B cell (primary cell): ENCODE measurements at regions not wholly inside any gene's neighbourhood (a gene's known extent, or its start where the extent isn't known, plus 50 kb on each side); places are given as distances from the start of the nearest gene placed in this dataset.

Source experiments
- ATAC-seq: fragments of 200-7000 bp; cut with Tn5 transposase; one replicate; pipeline ENCODE4 v1.10.0; 2021; ENCODE audit warnings: low read depth, mild to moderate bottlenecking, moderate number of reproducible peaks, moderate library complexity
- CTCF ChIA-PET: fragments of 350-600 bp; sonication (Branson Sonifier 250); formaldehyde crosslinking; loops from one replicate; lab custom pipeline; 2021; ENCODE audit warnings: antibody characterized with exemption, inconsistent platforms; lab: Charles Lee
- POLR2A ChIA-PET: fragments of 350-600 bp; sonication (Branson Sonifier 250); formaldehyde crosslinking; loops from one replicate; lab custom pipeline; 2021; ENCODE audit warnings: antibody characterized with exemption; lab: Charles Lee
- DNase-seq: peaks from one replicate; pipeline ENCODE4 v3.0.0; 2013
- H2AFZ ChIP-seq: 2 replicates; pipeline ENCODE4 v1.6.1; 2012; ENCODE audit warnings: mild to moderate bottlenecking, low read depth, low read length; ENCODE audit not compliant: insufficient read depth, poor library complexity, severe bottlenecking
- H3K27ac ChIP-seq, 2 donors: 1 replicate in 1 of 2; 2 replicates in 1 of 2; pipeline ENCODE4 v1.5.1; 2012 to 2013; ENCODE audit warnings: low read length in 2 of 2, mild to moderate bottlenecking in 2 of 2, moderate library complexity in 1 of 2
- H3K27me3 ChIP-seq, 4 experiments: fragments of 200-600 bp in 1 of 4; sonication (generic) in 1 of 4; replicated peaks in 1 of 4; 1 replicate in 2 of 4; 2 replicates in 2 of 4; pipeline versions ENCODE4 v1.6.1 to v1.7.0; 2013 to 2016; ENCODE audit warnings: low read length in 3 of 4, mild to moderate bottlenecking in 2 of 4, mixed read lengths in 1 of 4, moderate library complexity in 1 of 4; ENCODE audit not compliant: insufficient read depth in 4 of 4, control insufficient read depth in 3 of 4; ENCODE audit errors: control extremely low read depth in 1 of 4
- H3K36me3 ChIP-seq, 2 experiments: replicated peaks in 1 of 2; 1 replicate in 1 of 2; 2 replicates in 1 of 2; pipeline versions ENCODE4 v1.6.1 to v1.7.1; 2013; ENCODE audit warnings: low read length in 1 of 2; ENCODE audit not compliant: insufficient read depth in 2 of 2, control insufficient read depth in 1 of 2; ENCODE audit errors: control extremely low read depth in 1 of 2, extremely low read depth in 1 of 2
- H3K4me1 ChIP-seq, 2 donors: fragments of 200-600 bp in 1 of 2; sonication (generic) in 1 of 2; 1 replicate in 1 of 2; 2 replicates in 1 of 2; pipeline versions ENCODE4 v1.5.1 to v1.6.1; 2013 to 2017; ENCODE audit warnings: low read length in 2 of 2; ENCODE audit not compliant: control insufficient read depth in 2 of 2, insufficient read depth in 2 of 2
- H3K4me2 ChIP-seq: replicated peaks from 2 replicates; pipeline ENCODE3; 2012; ENCODE audit warnings: mild to moderate bottlenecking, low read depth, low read length; ENCODE audit not compliant: poor library complexity, severe bottlenecking
- H3K4me3 ChIP-seq, 5 experiments: fragments of 200-600 bp in 1 of 5; sonication (generic) in 1 of 5; 1 replicate in 3 of 5; 2 replicates in 2 of 5; pipeline versions ENCODE4 v1.5.1 to v1.7.0; 2011 to 2016; ENCODE audit warnings: low read length in 4 of 5, mild to moderate bottlenecking in 4 of 5, low read depth in 2 of 5, control low read depth in 1 of 5, moderate library complexity in 1 of 5; ENCODE audit not compliant: insufficient read depth in 1 of 5; ENCODE audit errors: control extremely low read depth in 1 of 5, extremely low read depth in 1 of 5
- H3K79me2 ChIP-seq: fragments of 200-600 bp; sonication (generic); one replicate; pipeline ENCODE4 v1.6.0; 2016; ENCODE audit warnings: low read length; ENCODE audit not compliant: control insufficient read depth, insufficient read depth
- H3K9ac ChIP-seq: fragments of 200-600 bp; sonication (generic); 2 replicates; pipeline ENCODE4 v1.6.1; 2017; ENCODE audit warnings: mild to moderate bottlenecking, low read length, moderate library complexity
- H3K9me3 ChIP-seq, 3 donors: one replicate each; pipeline versions ENCODE4 v1.6.1 to v1.7.1; 2013; ENCODE audit warnings: low read length in 2 of 3; ENCODE audit not compliant: control insufficient read depth in 2 of 3, insufficient read depth in 1 of 3; ENCODE audit errors: control extremely low read depth in 1 of 3
- H4K20me1 ChIP-seq: 2 replicates; pipeline ENCODE4 v1.6.0; 2012; ENCODE audit warnings: mild to moderate bottlenecking, low read length; ENCODE audit not compliant: insufficient read depth, control insufficient read depth, poor library complexity, severe bottlenecking
- H3K27ac Mint-ChIP-seq: one replicate; pipeline ENCODE4 v1.8.0; 2021; ENCODE audit warnings: mixed read lengths
- H3K27me3 Mint-ChIP-seq: one replicate; pipeline ENCODE4 v1.8.0; 2021; ENCODE audit warnings: mixed read lengths
- H3K4me1 Mint-ChIP-seq: one replicate; pipeline ENCODE4 v1.8.0; 2021; ENCODE audit warnings: mixed read lengths
- H3K4me3 Mint-ChIP-seq: one replicate; pipeline ENCODE4 v1.8.0; 2021; ENCODE audit warnings: mixed read lengths
- H3K9me3 Mint-ChIP-seq: one replicate; pipeline ENCODE4 v1.8.0; 2022; ENCODE audit warnings: mixed read lengths; ENCODE audit not compliant: insufficient read depth
- CTCF ChIP-seq: fragments of 200-600 bp; IDR thresholded peaks from one replicate; pipeline ENCODE4 v1.8.0; 2022; ENCODE audit warnings: antibody characterized with exemption, mild to moderate bottlenecking
- EZH2 ChIP-seq: IDR thresholded peaks from 2 replicates; pipeline ENCODE4 v1.6.1; 2012; ENCODE audit warnings: borderline replicate concordance, low read depth, mild to moderate bottlenecking, moderate library complexity, low read length; ENCODE audit not compliant: insufficient read depth, poor library complexity, severe bottlenecking
- WGBS: methylation state at CpG from one replicate; pipeline ENCODE4 v1.1.5; 2013; ENCODE audit warnings: missing lambda C conversion rate; ENCODE audit not compliant: insufficient coverage; 5-methylcytosine and 5-hydroxymethylcytosine counted together
- intact Hi-C: fragments of 100-400 bp; cut with micrococcal nuclease; formaldehyde crosslinking; loops from one replicate; pipeline ENCODE4 v1.10.0; 2022

- POLR2A ChIA-PET, result no interaction called here
- H3K4me1 Mint-ChIP-seq, result no peaks in the 10 kb centered on the region
These were observed 320.7 kb downstream of the ADGRL2 start for GRCh38 chr1:82121421-82121820.

GRCh38 chr1:82116105-82116504, 315.4 kb downstream of the ADGRL2 start:
- no peak overlapping the region for H2AFZ ChIP-seq
- H3K4me3 Mint-ChIP-seq, result no peak overlapping the region
- H3K4me2 ChIP-seq, result no peak overlapping the region
- H3K79me2 ChIP-seq, result no peaks in the 10 kb centered on the region
- H3K4me1 Mint-ChIP-seq, result no peaks in the 10 kb centered on the region
- intact Hi-C loops, result no loop called here
- H3K9me3 Mint-ChIP-seq, result no peaks in the 10 kb centered on the region
- DNase-seq (no peak), ATAC-seq (no peak)
- POLR2A ChIA-PET, result no interaction called here
- H3K27me3 ChIP-seq, result no peaks in the 10 kb centered on the region
- TF ChIP-seq CTCF, result no peak
- TF ChIP-seq EZH2, result no peak
- H3K27me3 Mint-ChIP-seq, result no peaks in the 10 kb centered on the region
- no peaks in the 10 kb centered on the region for H4K20me1 ChIP-seq
- no peak overlapping the region for H3K9ac ChIP-seq
- H3K4me3 ChIP-seq, result no peak overlapping the region
- no peaks in the 10 kb centered on the region for H3K4me1 ChIP-seq
- no peaks in the 10 kb centered on the region for H3K36me3 ChIP-seq
- CTCF ChIA-PET, result no interaction called here
- no peaks in the 10 kb centered on the region for H3K9me3 ChIP-seq
- H3K27ac ChIP-seq, result no peak overlapping the region
- H3K27ac Mint-ChIP-seq, result no peak overlapping the region
- 94% methylated on average over 7 of the region's 7 CpGs for WGBS

More at GRCh38 chr1:82121421-82121820, 320.7 kb downstream of the ADGRL2 start:
- CTCF ChIA-PET, result no interaction called here
- no peak overlapping the region for H3K9ac ChIP-seq
- no peak overlapping the region for H3K27ac Mint-ChIP-seq
- no peaks in the 10 kb centered on the region for H3K4me1 ChIP-seq
- H3K4me3 ChIP-seq, result no peak overlapping the region
- no peaks in the 10 kb centered on the region for H3K36me3 ChIP-seq
- intact Hi-C loops, result no loop called here
- no peaks in the 10 kb centered on the region for H3K79me2 ChIP-seq
- H4K20me1 ChIP-seq, result no peaks in the 10 kb centered on the region
- no peak overlapping the region for H3K4me3 Mint-ChIP-seq
- DNase-seq, result no peak
- H3K27me3 ChIP-seq, result no peaks in the 10 kb centered on the region
- H3K27ac ChIP-seq, result no peak overlapping the region
- no peak overlapping the region for H2AFZ ChIP-seq
- TF ChIP-seq CTCF, result no peak
- no peak for TF ChIP-seq EZH2
- no CpG with 5 or more reads among the region's 2 CpGs for WGBS
- no peak overlapping the region for H3K4me2 ChIP-seq
- H3K9me3 ChIP-seq, result no peaks in the 10 kb centered on the region
- no peaks in the 10 kb centered on the region for H3K9me3 Mint-ChIP-seq
- no peaks in the 10 kb centered on the region for H3K27me3 Mint-ChIP-seq
- ATAC-seq, result no peak
